ENCODE measurements at regions not wholly inside any gene's neighbourhood (a gene's known extent, or its start where the extent isn't known, plus 50 kb on each side); places are given as distances from the start of the nearest gene placed in this dataset.
"Not testable (repeated sequence)": the region's sequence is repeated elsewhere in the genome, so short reads cannot be mapped to it uniquely, and the experiment has no call there.

DNA sequence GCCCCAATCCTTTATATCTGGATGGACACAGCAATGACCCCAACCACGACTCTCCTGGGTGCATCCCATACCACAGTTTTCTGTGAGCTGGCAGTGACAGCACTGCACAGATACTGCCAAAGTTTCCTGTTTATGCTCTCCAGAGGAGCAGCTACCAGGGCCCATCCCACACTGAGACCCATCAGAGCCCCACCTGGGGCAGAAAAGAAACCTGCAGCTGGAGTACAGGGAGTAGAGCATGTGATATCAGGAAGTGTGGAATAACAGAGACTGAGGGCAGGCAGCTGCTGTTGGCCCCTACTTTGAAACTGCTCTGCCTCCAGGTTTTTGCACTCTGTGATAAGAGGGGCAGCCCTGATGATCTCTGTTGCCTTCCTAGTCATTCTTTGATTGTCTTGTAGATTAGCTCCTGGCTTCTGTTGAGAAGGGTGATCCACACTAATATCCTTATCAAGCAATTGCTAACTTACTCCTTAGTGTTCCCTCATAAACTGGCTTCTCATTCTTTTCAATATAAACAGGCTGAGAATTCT lies 526.3 kb upstream of the TECRL start:
- Histone ChIP-seq H3K4me3 (ENCODE audit: low read length) (no peak overlapping the region), H3K27me3 (ENCODE audit: control insufficient read depth in 2 of 2, insufficient read depth in 2 of 2, low read length in 2 of 2) (no peaks in the 10 kb centered on the region), H3K27ac (ENCODE audit: low read depth, low read length) (no peak overlapping the region), H3K4me1 (ENCODE audit: control insufficient read depth in 2 of 2, insufficient read depth in 2 of 2, low read length in 2 of 2) (no peaks in the 10 kb centered on the region), H3K9me3 (ENCODE audit: control insufficient read depth in 2 of 3, low read length in 3 of 3) (no peaks in the 10 kb centered on the region), H3K36me3 (ENCODE audit: control insufficient read depth in 2 of 3, insufficient read depth in 3 of 3, low read length in 3 of 3) (no peaks in the 10 kb centered on the region)
- DNase-seq (no peak), ATAC-seq (no peak)
- Mint-ChIP-seq H3K36me3 (peaks cover 0 to 4% (median 0%) of the 10 kb centered on the region in 5 donors), H3K4me1 (no peaks in the 10 kb centered on the region), H3K27me3 (no peaks in the 10 kb centered on the region), H3K9me3 (peaks cover 0 to 12% (median 5%) of the 10 kb centered on the region in 11 donors), H3K27ac (no peak overlapping the region), H3K4me3 (no peak overlapping the region)
- POLR2A ChIA-PET, result no interaction called here
- intact Hi-C loops (cut with micrococcal nuclease), result no loop called here
- CTCF ChIA-PET, result no interaction called here

DNA sequence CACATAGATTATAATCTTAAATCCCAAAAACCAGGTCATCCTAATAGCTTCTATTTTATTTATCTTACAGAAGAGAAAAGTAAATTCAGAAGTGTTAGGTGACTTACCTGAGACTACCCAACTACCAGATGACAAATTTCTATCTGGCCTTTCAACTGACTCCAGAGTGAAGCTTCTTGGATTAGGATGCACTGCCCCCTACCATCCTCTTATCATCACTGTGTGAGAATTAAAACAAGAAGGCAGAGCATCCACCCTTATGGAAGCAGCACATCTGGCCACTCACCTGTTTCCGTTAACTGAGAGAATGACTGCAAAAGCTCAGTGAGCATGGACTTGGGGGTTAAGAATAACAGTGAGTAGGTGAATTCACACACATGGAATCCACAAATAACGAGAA lies 502.6 kb upstream of the TECRL start:
- CTCF ChIA-PET, result no interaction called here
- H3K9me3 Mint-ChIP-seq, result peaks cover 0 to 11% (median 0%) of the 10 kb centered on the region in 11 donors
- no peaks in the 10 kb centered on the region for H3K9me3 ChIP-seq (ENCODE audit: control insufficient read depth in 2 of 3, low read length in 3 of 3)
- no peaks in the 10 kb centered on the region for H3K27me3 ChIP-seq (ENCODE audit: control insufficient read depth in 2 of 2, insufficient read depth in 2 of 2, low read length in 2 of 2)
- H3K4me1 Mint-ChIP-seq, result no peaks in the 10 kb centered on the region
- no peak overlapping the region for H3K4me3 Mint-ChIP-seq
- POLR2A ChIA-PET, result no interaction called here
- H3K36me3 ChIP-seq (ENCODE audit: control insufficient read depth in 2 of 3, insufficient read depth in 3 of 3, low read length in 3 of 3), result no peaks in the 10 kb centered on the region
- intact Hi-C loops (cut with micrococcal nuclease), result no loop called here
- no peaks in the 10 kb centered on the region for H3K27me3 Mint-ChIP-seq
- H3K27ac ChIP-seq (ENCODE audit: low read depth, low read length), result no peak overlapping the region
- no peak overlapping the region for H3K27ac Mint-ChIP-seq
- H3K36me3 Mint-ChIP-seq, result no peaks in the 10 kb centered on the region
- H3K4me3 ChIP-seq (ENCODE audit: low read length), result no peak overlapping the region
- H3K4me1 ChIP-seq (ENCODE audit: control insufficient read depth in 2 of 2, insufficient read depth in 2 of 2, low read length in 2 of 2), result no peaks in the 10 kb centered on the region
- ATAC-seq (no peak), DNase-seq (no peak)

DNA sequence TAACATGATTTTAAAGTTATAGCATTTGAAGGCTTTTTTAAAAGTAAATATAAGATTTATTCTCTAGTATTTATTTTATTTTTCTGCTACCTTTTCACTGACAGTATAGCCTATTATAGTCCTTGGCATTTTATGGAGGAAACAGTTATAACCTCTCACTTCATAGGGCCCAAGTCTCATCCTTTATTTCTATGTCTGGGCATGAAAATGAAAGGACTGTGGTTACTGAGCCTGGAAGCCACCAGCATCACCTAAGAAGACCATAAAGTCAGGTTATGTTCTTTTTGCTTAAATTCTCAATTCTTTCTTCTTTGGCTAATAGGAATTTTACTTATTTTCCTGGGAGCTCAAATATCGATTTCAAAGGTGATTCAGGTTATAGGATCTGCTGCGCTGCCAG lies 494.7 kb upstream of the TECRL start:
- H3K4me3 ChIP-seq (ENCODE audit: low read length), result no peak overlapping the region
- intact Hi-C loops (cut with micrococcal nuclease), result no loop called here
- no peak overlapping the region for H3K27ac ChIP-seq (ENCODE audit: low read depth, low read length)
- CTCF ChIA-PET, result no interaction called here
- Mint-ChIP-seq H3K27ac (no peak overlapping the region), H3K4me3 (no peak overlapping the region), H3K9me3 (peaks cover 0 to 8% (median 0%) of the 10 kb centered on the region in 11 donors), H3K36me3 (peaks cover 0 to 4% (median 0%) of the 10 kb centered on the region in 5 donors), H3K27me3 (no peaks in the 10 kb centered on the region), H3K4me1 (no peaks in the 10 kb centered on the region)
- ATAC-seq (no peak), DNase-seq (no peak)
- no peaks in the 10 kb centered on the region for H3K27me3 ChIP-seq (ENCODE audit: control insufficient read depth in 2 of 2, insufficient read depth in 2 of 2, low read length in 2 of 2)
- no peaks in the 10 kb centered on the region for H3K9me3 ChIP-seq (ENCODE audit: control insufficient read depth in 2 of 3, low read length in 3 of 3)
- H3K4me1 ChIP-seq (ENCODE audit: control insufficient read depth in 2 of 2, insufficient read depth in 2 of 2, low read length in 2 of 2), result no peaks in the 10 kb centered on the region
- no peaks in the 10 kb centered on the region for H3K36me3 ChIP-seq (ENCODE audit: control insufficient read depth in 2 of 3, insufficient read depth in 3 of 3, low read length in 3 of 3)
- POLR2A ChIA-PET, result no interaction called here

DNA sequence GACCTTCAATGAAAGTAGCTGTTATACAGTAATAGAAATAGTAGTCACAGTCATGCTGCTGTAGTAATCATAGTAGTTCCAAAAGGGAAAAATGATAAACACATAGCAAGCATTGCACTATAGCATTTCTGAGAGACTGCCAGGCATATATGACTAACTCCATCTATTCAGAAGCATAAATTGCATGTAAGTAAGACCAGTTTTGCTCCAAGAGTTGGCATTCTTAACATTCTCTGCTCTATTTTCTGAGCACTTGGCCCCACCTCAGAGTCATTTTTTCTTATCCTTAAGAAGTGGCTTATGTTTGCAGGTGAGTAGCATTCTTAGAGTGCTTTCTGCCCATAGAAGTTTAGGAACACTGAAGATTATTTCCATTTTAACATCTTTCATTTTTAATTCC lies 490.3 kb upstream of the TECRL start:
- no peak overlapping the region for H3K4me3 ChIP-seq (ENCODE audit: low read length)
- Mint-ChIP-seq H3K4me3 (no peak overlapping the region), H3K36me3 (peaks cover 0 to 4% (median 0%) of the 10 kb centered on the region in 5 donors), H3K9me3 (peaks cover 0 to 8% (median under 1%) of the 10 kb centered on the region in 11 donors), H3K27me3 (no peaks in the 10 kb centered on the region), H3K27ac (no peak overlapping the region), H3K4me1 (no peaks in the 10 kb centered on the region)
- H3K36me3 ChIP-seq (ENCODE audit: control insufficient read depth in 2 of 3, insufficient read depth in 3 of 3, low read length in 3 of 3), result no peaks in the 10 kb centered on the region
- DNase-seq, result no peak
- no peaks in the 10 kb centered on the region for H3K27me3 ChIP-seq (ENCODE audit: control insufficient read depth in 2 of 2, insufficient read depth in 2 of 2, low read length in 2 of 2)
- no peaks in the 10 kb centered on the region for H3K9me3 ChIP-seq (ENCODE audit: control insufficient read depth in 2 of 3, low read length in 3 of 3)
- intact Hi-C loops (cut with micrococcal nuclease), result no loop called here
- H3K4me1 ChIP-seq (ENCODE audit: control insufficient read depth in 2 of 2, insufficient read depth in 2 of 2, low read length in 2 of 2), result no peaks in the 10 kb centered on the region
- POLR2A ChIA-PET, result no interaction called here
- H3K27ac ChIP-seq (ENCODE audit: low read depth, low read length), result no peak overlapping the region
- CTCF ChIA-PET, result no interaction called here
- ATAC-seq, result no peak

DNA sequence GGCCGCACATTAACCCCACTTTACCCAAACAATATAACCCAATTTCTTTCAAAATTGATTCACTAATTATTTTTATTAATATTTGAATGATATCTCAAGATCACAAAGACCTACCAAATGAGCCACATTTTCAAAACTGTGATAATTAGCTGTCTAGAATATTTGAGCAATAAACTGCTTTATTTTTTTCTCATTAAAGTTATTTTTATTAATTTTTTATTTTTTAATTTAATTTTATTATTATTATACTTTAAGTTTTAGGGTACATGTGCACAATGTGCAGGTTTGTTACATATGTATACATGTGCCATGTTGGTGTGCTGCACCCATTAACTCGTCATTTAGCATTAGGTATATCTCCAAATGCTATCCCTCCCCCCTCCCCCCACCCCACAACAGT lies 489.8 kb upstream of the TECRL start:
- H3K4me1 ChIP-seq (ENCODE audit: control insufficient read depth in 2 of 2, insufficient read depth in 2 of 2, low read length in 2 of 2); H3K4me3 ChIP-seq (ENCODE audit: low read length); H3K36me3 ChIP-seq (ENCODE audit: control insufficient read depth in 2 of 3, insufficient read depth in 3 of 3, low read length in 3 of 3); H3K27me3 ChIP-seq (ENCODE audit: control insufficient read depth in 2 of 2, insufficient read depth in 2 of 2, low read length in 2 of 2); H3K27ac Mint-ChIP-seq; POLR2A ChIA-PET; H3K9me3 Mint-ChIP-seq; H3K9me3 ChIP-seq (ENCODE audit: control insufficient read depth in 2 of 3, low read length in 3 of 3); H3K27me3 Mint-ChIP-seq; H3K4me3 Mint-ChIP-seq; intact Hi-C loops (cut with micrococcal nuclease); H3K36me3 Mint-ChIP-seq; ATAC-seq; CTCF ChIA-PET; H3K4me1 Mint-ChIP-seq; H3K27ac ChIP-seq (ENCODE audit: low read depth, low read length); DNase-seq: not testable (repeated sequence)

DNA sequence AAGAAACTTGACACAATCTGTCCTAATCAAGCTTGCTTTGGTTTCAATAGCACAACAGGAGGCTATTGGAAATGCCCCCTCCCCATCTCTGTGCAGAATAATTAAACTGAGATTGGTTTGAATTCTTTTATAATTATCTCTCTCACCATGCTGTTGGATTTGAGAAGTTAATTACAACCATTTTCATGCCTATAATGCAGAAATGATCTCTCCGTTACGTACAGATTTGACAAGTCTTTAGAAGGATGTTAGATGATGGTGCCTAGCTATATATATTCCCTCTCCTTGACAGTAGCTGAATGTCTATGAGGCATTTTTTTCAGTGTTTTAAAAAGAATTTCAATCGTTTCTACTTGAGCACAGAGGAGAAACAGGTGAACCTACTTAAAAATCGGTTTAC lies 488.4 kb upstream of the TECRL start:
- ChIA-PET POLR2A (no interaction called here), CTCF (no interaction called here)
- no peaks in the 10 kb centered on the region for H3K27me3 ChIP-seq (ENCODE audit: control insufficient read depth in 2 of 2, insufficient read depth in 2 of 2, low read length in 2 of 2)
- ATAC-seq (no peak), DNase-seq (no peak)
- H3K27me3 Mint-ChIP-seq, result no peaks in the 10 kb centered on the region
- peaks cover 0 to 8% (median 2%) of the 10 kb centered on the region in 11 donors for H3K9me3 Mint-ChIP-seq
- H3K36me3 Mint-ChIP-seq, result peaks cover 0 to 4% (median 0%) of the 10 kb centered on the region in 5 donors
- no peak overlapping the region for H3K4me3 ChIP-seq (ENCODE audit: low read length)
- H3K4me3 Mint-ChIP-seq, result no peak overlapping the region
- no peaks in the 10 kb centered on the region for H3K36me3 ChIP-seq (ENCODE audit: control insufficient read depth in 2 of 3, insufficient read depth in 3 of 3, low read length in 3 of 3)
- H3K4me1 Mint-ChIP-seq, result no peaks in the 10 kb centered on the region
- no peaks in the 10 kb centered on the region for H3K9me3 ChIP-seq (ENCODE audit: control insufficient read depth in 2 of 3, low read length in 3 of 3)
- intact Hi-C loops (cut with micrococcal nuclease), result no loop called here
- no peak overlapping the region for H3K27ac ChIP-seq (ENCODE audit: low read depth, low read length)
- no peaks in the 10 kb centered on the region for H3K4me1 ChIP-seq (ENCODE audit: control insufficient read depth in 2 of 2, insufficient read depth in 2 of 2, low read length in 2 of 2)
- H3K27ac Mint-ChIP-seq, result no peak overlapping the region

DNA sequence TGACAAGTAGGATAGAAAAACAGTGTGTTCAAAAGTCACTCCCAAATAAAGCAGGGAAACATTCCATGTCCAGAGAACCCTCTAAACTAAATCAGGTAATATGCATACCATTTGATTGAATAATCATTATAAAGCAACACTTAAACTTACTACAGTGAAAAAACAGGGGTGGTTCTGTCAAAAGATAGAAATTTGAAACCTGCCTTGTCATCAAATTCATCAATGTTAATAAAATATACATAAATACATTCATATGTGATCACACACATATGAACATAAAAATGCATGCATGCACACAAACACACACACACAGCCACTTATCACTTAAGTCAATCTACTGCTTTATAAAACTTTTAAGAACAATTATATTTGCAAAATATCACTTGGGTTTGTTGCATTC lies 485.8 kb upstream of the TECRL start:
- Mint-ChIP-seq H3K4me1 (no peaks in the 10 kb centered on the region), H3K27me3 (no peaks in the 10 kb centered on the region), H3K36me3 (no peaks in the 10 kb centered on the region), H3K27ac (no peak overlapping the region), H3K4me3 (no peak overlapping the region), H3K9me3 (peaks cover 0 to 4% (median 1%) of the 10 kb centered on the region in 11 donors)
- no peak for DNase-seq
- no peak for ATAC-seq
- ChIA-PET CTCF (no interaction called here), POLR2A (no interaction called here)
- Histone ChIP-seq H3K9me3 (ENCODE audit: control insufficient read depth in 2 of 3, low read length in 3 of 3) (no peaks in the 10 kb centered on the region), H3K4me3 (ENCODE audit: low read length) (no peak overlapping the region), H3K36me3 (ENCODE audit: control insufficient read depth in 2 of 3, insufficient read depth in 3 of 3, low read length in 3 of 3) (no peaks in the 10 kb centered on the region), H3K27me3 (ENCODE audit: control insufficient read depth in 2 of 2, insufficient read depth in 2 of 2, low read length in 2 of 2) (no peaks in the 10 kb centered on the region), H3K27ac (ENCODE audit: low read depth, low read length) (no peak overlapping the region), H3K4me1 (ENCODE audit: control insufficient read depth in 2 of 2, insufficient read depth in 2 of 2, low read length in 2 of 2) (no peaks in the 10 kb centered on the region)
- intact Hi-C loops (cut with micrococcal nuclease), result no loop called here
